ENCODE measurements at regions not wholly inside any gene's neighbourhood (a gene's known extent, or its start where the extent isn't known, plus 50 kb on each side); places are given as distances from the start of the nearest gene placed in this dataset.

GRCh38 chr10:130623680-130624267, 487.6 kb downstream of the GLRX3 start:
- DNase-seq (ENCODE audit: low read depth), result no peak

- no peak for DNase-seq (ENCODE audit: low read depth)
Measured at GRCh38 chr10:130627346-130628045, 491.3 kb downstream of the GLRX3 start.

GRCh38 chr10:130630135-130630534, 493.9 kb downstream of the GLRX3 start:
- no peak for DNase-seq (ENCODE audit: low read depth)

GRCh38 chr10:130631142-130632096, 495.2 kb downstream of the GLRX3 start:
- DNase-seq (ENCODE audit: low read depth), result no peak

- DNase-seq (ENCODE audit: low read depth), result no peak
Measured at GRCh38 chr10:130634816-130635215, 498.6 kb downstream of the GLRX3 start.

GRCh38 chr10:130635528-130635927, 499.3 kb downstream of the GLRX3 start:
- DNase-seq (ENCODE audit: low read depth), result no peak

GRCh38 chr10:130636313-130636930, 500.2 kb downstream of the GLRX3 start:
- DNase-seq (ENCODE audit: low read depth), result no peak

- no peak for DNase-seq (ENCODE audit: low read depth)
Measured at GRCh38 chr10:130637089-130637676, 501.0 kb downstream of the GLRX3 start.

GRCh38 chr10:130638991-130639390, 502.8 kb downstream of the GLRX3 start:
- no peak for DNase-seq (ENCODE audit: low read depth)

- no peak for DNase-seq (ENCODE audit: low read depth)
Measured at GRCh38 chr10:130642926-130643325, 506.7 kb downstream of the GLRX3 start.

- no peak for DNase-seq (ENCODE audit: low read depth)
Measured at GRCh38 chr10:130647341-130647740, 511.1 kb downstream of the GLRX3 start.

- no peak for DNase-seq (ENCODE audit: low read depth)
Measured at GRCh38 chr10:130648807-130649206, 512.6 kb downstream of the GLRX3 start.

GRCh38 chr10:130652544-130652943, 516.4 kb downstream of the GLRX3 start:
- DNase-seq (ENCODE audit: low read depth), result no peak

- DNase-seq (ENCODE audit: low read depth), result no peak
Measured at GRCh38 chr10:130652964-130653578, 516.9 kb downstream of the GLRX3 start.

- no peak for DNase-seq (ENCODE audit: low read depth)
Measured at GRCh38 chr10:130654726-130655125, 518.5 kb downstream of the GLRX3 start.

- DNase-seq (ENCODE audit: low read depth), result no peak
Measured at GRCh38 chr10:130655313-130656186, 519.4 kb downstream of the GLRX3 start.

GRCh38 chr10:130656187-130656575, 520.0 kb downstream of the GLRX3 start:
- DNase-seq (ENCODE audit: low read depth), result no peak

GRCh38 chr10:130656582-130657133, 520.5 kb downstream of the GLRX3 start:
- no peak for DNase-seq (ENCODE audit: low read depth)

- DNase-seq (ENCODE audit: low read depth), result no peak
Measured at GRCh38 chr10:130658687-130659290, 522.6 kb downstream of the GLRX3 start.

GRCh38 chr10:130659528-130659927, 523.3 kb downstream of the GLRX3 start:
- no peak for DNase-seq (ENCODE audit: low read depth)

Data from fibroblast of the conjunctiva (primary cell).